ENCODE measurements at regions not wholly inside any gene's neighbourhood (a gene's known extent, or its start where the extent isn't known, plus 50 kb on each side); places are given as distances from the start of the nearest gene placed in this dataset.

DNA sequence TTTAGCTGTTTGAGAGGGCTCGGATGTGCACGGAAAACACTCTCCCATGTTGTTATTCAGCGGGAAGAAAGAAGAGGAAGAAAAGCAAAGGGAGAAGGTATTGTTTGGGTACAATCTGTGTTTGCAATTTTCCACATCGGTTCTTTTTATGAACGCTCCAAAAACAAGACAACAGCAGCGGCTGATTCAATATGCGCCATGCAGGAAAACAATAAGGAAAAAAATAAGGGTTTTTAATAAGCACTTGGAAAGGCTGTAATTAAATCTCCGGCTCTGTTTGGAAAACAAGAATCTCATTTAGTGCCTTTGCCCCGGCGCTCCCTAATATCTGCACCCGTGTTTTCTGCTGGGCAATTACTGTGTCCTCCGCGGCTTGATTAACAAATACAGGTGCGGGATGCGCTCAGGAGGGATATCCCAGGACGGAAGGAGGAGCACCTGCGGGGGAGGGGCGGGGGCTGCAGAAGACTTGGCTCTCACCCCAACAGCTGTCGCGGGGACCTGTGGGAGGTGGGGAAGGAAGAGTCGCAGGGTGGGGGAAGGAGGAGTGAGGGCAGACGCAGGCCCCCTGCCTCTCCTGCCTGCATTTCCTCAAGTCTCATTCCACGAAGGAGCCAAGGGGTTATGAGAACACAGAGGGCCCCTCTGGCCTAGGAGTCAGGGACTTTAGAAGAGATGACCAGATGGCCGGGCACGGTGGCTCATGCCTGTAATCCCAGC, 181.5 kb upstream of the PODXL start:
- no peak for DNase-seq (ENCODE audit: low spot score)

DNA sequence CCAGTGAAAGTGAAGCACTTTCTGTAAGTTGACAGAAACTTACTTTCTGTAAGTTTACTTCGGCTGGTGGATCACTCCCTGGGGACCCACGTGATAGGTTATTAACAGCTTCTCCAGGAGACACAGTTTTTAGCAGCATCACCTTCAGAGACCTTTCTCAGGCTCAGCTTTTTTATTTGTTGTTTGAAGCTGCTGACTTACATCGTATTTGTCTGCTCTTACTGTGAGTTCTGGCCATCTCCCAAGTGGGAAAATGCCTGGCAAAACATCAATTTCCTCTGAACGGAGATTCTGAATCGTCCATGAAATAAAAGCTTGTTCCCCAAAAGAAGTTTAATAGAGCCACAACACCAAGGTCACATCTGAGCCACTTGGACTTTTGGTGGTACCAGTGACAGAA, 178.7 kb upstream of the PODXL start:
- no peak for DNase-seq (ENCODE audit: low spot score)

DNA sequence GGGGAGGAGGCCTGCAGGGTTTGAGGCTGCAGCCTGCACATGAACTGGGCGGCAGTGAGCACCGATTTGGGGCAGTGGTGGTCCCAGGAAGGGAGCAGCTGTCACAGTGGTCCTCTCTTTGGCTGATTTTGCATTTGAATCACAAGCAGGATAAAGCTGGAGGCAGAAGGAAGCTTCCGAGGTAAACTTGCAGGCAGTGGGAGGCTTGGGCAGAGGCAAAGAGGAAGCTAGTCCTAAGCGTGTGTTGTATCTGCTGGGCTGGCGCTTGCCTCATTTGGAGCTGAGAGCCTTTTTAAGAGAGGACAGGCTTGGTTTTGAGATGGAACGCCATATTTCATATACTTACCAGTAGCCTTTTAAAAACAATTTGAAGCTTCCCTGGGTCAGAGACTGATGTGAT, 177.2 kb upstream of the PODXL start:
- no peak for DNase-seq (ENCODE audit: low spot score)

DNA sequence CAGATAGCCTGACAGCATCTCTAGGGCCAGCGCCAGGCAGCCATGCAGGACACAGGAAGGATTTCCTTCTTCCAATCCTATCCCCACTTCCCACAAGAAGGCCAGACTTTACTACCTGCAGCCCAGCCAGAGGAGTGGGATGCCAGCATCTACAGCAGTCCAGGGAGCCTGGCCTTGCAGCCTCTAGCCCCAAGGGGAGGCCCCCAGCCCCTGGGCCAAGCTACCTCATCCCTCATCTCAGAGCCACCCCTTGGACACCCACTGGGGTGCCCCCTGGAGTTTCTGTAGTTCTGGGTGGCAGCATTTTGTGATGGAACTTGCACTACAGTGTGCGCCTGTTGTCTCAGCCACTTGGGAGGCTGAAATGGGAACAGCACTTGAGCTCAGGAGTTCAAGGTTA, 170.8 kb upstream of the PODXL start:
- no peak for DNase-seq (ENCODE audit: low spot score)

DNA sequence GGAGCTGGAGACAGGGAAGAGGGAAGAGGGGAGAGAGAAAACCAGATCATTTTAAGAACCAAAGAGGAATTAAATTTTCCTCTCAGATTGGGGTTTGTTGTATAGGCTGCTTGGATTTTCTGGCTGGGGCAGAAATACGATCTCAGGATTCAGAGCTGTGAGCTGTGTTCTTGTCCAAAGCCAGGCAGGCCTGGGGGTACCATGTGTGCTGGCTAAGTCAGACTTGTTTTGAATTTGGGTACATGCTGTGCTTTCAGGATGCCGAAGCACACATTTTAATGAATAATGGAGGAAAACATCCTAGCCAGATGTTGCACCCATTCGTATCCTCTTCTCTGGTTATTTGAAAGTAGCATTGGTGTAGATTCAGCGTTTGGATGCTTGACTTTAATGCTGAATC, 170.3 kb upstream of the PODXL start:
- no peak for DNase-seq (ENCODE audit: low spot score)

DNA sequence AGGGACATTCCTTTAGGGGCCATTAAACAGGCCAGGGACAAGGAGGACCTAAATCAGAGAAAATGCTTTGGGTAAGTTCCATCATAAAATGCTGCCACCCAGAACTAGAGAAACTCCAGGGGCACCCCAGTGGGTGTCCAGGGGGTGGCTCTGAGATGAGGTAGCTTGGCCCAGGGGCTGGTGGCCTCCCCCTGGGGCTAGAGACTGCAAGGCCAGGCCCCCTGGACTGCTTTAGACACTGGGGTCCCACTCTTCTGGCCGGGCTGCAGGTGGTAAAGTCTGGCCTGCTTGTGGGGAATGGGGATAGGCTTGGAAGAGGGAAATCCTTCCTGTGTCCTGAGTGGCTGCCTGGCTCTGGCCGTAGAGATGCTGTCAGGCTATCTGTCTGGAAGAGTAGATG, 169.6 kb upstream of the PODXL start:
- no peak for DNase-seq (ENCODE audit: low spot score)

DNA sequence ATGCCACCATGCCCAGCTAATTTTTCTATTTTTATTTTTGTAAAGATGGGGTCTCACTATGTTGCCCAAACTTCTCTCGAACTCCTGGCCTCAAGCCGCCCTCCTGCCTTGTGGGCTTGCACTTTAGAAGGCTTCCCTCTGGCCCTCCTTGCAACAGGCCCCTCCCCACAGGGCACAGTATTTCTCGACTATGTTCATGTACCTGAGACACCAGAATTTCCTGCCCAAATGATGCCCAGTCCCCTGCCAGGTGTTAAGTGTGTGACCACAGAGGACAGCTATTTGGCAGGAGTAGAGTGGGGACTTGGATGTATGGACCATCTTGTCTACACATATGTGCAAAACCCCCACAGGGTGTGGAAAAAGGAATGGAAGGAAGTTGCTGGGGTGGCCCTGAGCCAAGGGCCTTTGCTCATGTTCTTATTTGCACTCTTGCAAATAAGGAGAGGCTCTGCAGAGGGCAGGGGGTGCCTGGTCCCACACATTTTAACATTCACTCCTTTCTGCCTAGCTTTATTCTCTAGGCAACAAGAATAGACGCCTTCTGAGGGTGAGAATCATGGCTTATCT, 168.4 kb upstream of the PODXL start:
- DNase-seq (ENCODE audit: low spot score): no peak

DNA sequence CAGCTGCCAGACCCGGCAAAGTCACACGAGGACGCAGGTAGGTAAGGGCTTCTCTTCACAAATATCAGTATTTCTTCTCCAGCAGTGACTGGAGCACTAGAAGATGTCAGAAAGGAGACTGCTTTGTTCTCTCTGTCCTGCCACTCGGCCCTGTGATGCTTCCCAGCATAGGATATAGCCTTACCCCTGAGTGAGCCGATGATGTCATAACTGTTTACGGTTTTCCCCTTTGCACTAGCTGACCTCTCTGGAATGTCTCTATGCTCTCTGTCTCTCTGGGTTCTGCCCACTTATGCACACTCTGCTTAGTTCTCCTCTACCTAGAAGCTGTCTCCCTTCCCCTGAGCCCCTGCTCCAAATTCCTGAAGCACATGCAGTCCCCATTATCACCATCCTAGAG, 167.5 kb upstream of the PODXL start:
- peak; percentile 33 for DNase-seq (ENCODE audit: low spot score)

DNA sequence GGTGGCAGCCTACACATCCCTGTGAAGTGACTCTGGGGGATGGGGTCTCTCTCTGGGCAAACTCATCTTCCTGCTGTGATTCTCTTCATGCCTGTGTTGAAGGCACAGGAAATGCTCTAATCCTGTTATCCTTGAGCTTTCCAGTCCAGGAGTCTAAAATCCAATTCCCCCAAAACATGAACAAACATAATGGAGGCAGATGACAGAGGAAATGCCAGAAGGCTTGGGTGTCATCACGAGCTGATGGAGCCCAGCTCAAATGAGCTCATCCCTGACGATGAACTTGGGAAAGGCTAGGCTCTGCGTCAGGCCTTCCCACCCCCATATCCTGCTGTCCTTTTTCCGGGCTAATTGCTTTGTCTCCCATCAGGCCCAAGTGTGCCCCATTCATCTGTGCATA, 165.9 kb upstream of the PODXL start:
- no peak for DNase-seq (ENCODE audit: low spot score)

DNA sequence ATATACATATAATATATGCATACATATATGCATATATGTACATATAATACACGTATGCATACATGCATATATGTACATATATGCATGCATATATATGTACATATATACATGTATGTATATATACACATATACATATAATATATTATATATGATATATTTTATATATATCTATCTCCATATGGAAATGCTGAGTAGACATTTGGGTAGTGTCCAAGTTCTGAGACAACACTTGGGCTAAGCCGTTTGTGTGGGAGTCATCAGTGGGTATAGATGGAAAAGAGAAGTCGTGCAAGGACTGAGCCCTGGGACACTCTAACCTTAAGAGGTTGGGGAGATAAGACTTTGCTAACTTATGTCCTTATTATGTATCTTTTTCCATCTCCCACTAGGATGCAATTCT, 165.2 kb upstream of the PODXL start:
- no peak for DNase-seq (ENCODE audit: low spot score)

DNA sequence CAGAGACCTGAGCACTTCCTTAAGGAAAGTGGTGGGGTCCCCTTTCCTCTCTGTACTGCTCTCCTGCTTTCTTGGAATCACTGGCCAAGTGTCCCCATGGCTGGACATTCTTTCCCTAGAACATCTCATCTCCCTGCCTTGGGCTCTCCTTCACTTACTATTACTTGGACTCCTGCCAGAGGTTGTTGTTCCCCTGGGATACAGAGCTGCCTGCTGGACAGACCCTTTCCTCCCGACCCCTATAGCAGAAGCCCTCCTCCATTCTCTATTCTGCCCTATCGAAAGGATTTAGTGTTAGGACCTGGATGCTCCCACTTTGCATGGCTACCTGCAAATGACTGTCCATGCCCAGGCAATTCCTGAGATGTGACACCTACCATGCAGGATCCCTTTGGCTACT, 164.3 kb upstream of the PODXL start:
- DNase-seq (ENCODE audit: low spot score): no peak

DNA sequence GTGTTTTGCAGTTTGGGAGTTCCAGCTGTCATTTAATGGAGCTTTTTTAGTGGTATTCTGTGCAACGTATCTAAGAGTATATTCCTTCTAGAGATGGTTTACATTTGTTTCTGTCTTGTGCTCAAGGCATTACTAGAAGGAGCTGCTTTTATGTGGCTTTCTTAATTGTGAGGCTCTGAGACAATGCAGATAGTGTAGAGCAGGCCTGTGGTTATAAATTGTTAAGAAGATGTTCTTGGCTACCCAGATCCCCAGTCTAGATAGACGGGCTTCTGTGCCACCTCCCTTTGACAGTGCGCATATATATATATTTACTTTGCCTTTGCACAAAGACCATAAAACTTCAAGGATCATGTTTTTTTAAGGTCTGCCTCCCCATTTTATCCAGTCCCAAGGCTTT, 160.8 kb upstream of the PODXL start:
- no peak for DNase-seq (ENCODE audit: low spot score)

DNA sequence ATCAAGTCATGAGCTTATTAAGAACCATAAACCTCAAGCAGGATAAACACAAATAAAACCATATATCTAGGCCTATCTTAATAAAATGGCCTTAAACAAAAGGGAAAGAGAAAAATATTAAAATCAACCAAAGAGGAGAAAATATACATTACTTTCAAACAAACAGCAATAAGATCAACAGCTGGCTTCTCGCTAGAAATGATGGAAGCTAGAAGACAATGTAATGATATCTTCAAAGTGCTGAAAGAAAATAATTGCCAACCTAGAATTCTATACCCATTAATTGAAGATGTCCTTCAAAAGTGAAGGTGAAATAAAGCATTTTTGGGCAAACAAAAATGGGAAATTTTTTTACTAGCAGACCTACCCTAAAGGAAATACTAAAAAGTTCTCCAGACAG, 142.9 kb upstream of the PODXL start:
- no peak for DNase-seq (ENCODE audit: low spot score)

DNA sequence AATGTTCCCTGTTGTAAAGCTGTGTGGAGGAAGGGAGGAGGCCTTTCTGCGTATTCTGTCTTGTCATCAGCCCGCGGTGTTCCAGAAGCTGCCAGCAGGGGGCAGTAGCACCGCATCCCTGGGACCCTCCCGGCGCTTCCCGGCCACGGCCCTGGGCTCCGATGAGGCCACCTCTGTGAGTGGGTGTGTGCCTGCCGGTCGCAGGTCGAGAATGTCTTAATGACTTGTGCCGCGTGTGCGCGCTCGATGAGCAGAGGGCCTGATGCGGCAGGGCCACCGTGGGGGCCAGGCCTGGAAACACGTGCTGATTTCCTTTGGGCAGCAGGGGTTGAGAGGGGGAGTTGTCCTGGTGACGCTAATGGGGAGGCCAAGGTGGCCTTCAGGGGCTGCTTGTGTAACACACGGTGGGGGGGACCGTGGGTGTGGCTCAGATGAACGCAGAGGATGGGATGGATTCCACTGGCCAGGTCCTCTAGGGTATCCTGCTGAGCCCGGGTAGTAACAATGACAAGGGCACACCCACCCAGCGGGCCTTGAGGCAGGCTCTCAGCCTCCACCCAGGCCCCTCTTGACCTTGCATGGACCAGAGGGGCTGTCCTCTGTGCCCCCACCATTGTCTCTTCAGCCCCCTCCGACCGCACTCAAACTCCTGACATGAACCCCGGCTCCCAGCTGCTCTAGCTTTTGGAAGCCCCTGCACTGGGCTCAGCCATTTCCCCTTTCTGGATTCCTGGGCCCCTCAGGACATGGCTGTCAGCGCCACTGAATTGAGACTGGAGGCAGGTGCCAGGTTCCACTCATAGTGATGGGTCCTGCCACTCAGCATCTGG, 135.9 kb upstream of the PODXL start:
- DNase-seq (ENCODE audit: low spot score): peak; percentile 55

DNA sequence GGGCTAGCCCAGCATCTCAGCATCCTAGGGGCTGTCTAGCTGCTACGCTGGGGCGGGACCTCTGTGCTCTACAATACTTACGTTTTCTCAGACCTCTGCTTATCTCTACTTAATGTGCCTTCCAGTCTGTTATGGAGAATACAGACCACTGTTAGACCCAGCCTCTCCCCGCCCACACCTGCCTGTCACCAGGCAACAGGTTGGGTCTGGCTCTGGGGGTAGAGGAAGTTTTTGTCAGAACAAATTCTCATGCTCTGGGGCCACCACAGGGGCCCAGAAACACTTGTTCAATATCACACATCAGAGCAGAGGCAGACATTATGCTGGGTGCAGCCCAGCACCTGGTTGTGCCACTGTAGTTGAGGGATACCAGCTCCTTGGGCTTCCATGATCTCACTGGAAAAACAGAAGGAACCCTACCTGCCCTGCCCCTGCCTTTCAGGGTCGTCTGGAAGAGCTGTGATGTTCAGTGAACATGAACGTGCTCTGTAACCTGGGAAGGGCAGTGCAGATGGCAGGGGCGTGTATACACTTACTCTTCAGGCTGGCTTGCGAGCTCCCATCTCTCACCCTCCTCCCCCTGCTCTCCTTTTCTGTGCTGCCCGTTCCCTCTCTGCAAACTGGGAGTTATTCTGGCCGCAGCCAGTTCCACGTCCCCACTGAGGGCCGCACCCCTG, 135.2 kb upstream of the PODXL start:
- no peak for DNase-seq (ENCODE audit: low spot score)

DNA sequence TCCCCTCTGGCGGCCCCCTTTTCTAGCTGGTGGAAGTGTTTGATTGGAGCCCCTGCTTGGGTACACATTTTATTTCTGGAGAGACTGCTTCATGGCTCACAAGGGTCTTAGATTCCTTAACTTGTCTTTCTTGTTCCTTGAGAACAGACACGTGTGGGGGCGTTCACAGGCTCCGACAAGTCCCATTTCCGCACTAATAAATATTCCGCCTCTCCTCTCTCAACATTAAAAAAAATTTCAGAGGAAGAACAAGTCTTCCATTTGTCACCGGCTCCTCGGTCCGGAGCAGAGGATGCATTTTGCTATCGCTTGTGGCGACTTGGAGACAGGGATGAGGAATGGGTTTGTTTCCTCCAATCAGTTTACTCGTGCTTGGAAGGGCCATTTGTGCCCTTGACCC, 134.0 kb upstream of the PODXL start:
- no peak for DNase-seq (ENCODE audit: low spot score)

DNA sequence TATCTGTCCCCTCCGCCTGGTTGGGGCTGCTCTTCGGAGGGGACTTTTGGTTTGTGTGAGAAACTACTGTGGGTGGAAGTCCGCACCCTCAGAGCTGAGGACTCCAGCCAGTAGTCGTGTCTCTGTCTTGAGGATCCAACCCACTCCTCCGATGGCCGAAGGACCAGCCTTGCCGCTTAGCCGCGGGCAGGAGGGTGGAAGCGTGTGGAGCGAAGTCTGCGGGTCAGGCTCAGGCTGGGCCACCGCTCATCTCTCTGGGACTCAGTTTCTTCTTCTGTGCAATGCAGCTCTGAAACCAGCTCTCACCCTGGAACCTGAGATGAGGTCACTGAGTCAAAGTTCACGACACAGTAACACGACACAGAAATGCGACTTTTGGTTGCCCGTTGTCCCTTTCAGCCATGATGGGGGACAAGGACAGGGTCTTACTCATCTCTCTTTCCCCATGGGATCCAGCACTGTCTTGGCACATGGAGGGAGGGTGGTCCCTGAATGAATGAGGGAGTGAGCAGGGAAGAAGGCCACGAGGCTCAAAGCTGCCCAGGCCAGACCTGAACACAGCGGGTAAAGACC, 133.3 kb upstream of the PODXL start:
- no peak for DNase-seq (ENCODE audit: low spot score)

DNA sequence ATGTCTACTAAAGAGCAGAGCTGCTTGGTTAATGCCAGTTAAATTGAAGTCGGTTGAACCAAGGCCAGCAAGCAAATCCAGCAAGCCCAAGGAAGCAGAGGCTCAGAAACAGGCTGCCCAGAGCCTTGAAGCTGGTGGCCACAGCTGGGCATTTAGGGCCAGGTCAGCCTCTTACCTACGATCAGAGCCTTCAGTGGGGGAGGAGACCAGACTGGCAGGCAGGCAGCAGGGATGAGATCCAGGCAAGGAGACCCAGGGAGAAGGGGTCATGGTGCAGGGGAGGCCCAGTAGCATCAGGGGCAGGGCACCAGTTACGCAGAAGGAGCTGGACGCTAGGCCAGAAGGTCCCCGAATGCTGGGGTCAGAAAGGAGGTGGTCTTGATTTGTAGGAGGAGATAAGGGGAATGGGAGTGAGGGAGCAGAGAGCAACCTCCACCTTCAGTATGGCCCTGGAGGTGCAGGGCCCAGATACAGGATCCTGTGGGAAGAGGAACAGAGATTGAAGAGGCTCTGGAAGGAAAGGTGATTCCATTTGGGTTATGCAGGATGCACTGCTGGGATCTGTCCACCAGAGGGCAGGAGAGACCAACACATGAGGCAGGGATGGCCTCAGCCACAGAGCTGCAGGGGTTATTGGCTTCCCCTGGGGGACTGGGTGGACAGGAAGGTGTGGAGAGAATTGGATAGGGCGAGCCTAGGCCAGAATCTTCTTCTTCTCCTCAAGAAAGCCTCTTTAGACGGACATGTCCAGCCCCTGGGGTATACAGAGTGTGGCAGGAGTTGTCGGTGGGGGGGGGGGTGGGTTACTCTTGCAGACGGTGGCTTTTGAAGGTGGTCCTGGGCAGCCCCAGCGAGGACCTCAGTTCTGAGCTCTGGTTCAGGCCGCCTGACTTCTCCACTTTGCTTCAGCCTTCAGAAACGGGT, 132.6 kb upstream of the PODXL start:
- DNase-seq (ENCODE audit: low spot score): peak; percentile 88

DNA sequence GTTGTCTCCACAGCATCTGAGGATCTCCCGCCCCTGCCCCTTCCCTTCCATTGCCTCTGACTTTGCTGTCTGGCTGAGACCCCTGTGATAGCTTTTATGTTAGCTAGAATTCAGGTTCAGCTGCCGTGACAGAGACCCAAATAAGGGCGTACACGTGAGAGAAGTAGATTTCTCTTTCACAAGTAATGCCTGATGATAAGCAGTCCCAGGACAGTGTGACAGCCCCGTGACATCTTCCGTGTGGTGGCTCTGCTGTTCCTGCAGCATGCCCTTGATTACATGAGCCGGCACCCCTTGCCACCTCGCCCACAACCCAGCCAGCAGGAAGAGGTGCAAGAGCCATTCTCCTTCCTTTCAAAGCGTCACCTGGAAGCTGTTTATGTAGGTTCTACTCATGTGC, 130.9 kb upstream of the PODXL start:
- DNase-seq (ENCODE audit: low spot score): no peak

DNA sequence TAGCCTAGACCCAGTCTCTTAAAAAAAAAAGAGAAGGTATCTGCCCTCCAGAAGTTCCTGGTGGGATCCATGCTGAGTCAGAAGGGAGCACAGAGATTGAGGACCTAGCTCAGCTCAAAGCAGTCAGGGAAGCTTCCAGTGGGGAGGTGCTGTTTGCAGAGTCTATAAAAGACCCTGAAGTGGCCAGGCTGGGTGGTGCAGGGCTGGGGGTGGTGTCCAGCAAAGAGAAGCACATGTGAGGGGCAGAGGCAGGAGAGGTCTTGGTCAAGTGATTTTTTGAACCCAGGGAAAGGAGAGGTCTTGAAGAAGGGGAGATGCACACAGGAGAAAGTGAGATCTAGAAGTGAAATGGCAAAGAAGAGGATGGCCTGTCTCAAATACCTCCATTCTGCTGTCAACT, 130.4 kb upstream of the PODXL start:
- DNase-seq (ENCODE audit: low spot score): no peak

DNA sequence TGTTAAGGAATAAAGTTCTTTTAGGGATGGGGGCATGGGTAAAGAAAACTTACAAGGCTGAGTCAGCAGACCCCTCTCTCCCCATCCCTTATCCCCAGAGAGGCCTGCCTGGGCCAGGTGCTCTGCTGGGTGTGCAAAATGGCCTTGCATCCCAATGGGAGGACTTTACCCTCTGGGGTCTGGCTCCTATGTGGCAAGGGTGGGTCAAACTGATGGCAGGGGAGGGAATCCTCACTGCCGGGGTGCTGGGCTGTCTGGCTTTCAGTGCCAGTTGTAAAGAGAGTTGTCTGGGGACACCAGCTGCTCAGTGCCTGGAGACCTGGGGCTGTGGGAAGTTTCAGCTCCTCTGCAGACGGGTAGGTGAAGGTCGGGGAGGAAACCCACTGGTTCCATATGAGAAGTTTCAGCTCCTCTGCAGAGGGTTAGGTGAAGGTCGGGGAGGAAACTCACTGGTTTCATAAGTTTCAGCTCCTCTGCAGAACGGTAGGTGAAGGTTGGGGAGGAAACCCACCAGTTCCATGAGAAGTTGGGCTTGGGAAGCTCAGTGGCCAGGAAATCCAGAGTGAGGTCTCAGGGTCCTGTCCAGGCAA, 127.2 kb upstream of the PODXL start:
- no peak for DNase-seq (ENCODE audit: low spot score)

Data from HuH-7.5 (cell line).